ENCODE measurements at regions not wholly inside any gene's neighbourhood (a gene's known extent, or its start where the extent isn't known, plus 50 kb on each side); places are given as distances from the start of the nearest gene placed in this dataset.

DNA sequence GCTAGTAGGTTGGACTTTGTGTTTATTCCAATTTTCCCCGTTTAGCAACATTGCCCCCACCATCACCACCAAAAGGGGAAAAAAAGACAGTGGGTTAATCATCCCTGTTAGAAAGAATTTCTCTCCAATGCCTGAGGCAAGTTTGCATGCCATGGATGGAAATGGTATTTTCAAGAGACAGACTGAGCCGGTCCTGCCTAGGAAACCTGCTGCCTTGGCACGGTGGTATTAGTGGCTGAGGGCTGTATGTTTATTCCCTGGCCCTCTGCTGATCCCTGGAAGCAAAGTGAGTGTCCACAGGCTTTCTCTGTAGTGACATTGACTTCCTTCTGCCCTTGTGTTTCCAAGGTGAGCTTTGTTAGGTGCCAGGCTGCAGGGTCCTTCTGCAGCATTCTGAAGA lies 427.0 kb upstream of the RBFOX1 start:
- H3K27ac ChIP-seq (ENCODE audit: low read depth, low read length) = no peak overlapping the region
- no peaks in the 10 kb centered on the region for H3K27me3 ChIP-seq (ENCODE audit: insufficient read depth, low read length)
- no peak overlapping the region for H3K4me3 ChIP-seq (replicated peaks in 1 of 2; ENCODE audit: low read depth in 1 of 2, low read length in 2 of 2)
- DNase-seq (ENCODE audit: low read depth, low spot score) (no peak), ATAC-seq (no peak)
- no peaks in the 10 kb centered on the region for H3K79me2 ChIP-seq (ENCODE audit: insufficient read depth, low read length)
- no peak overlapping the region for H2AFZ ChIP-seq (ENCODE audit: low read depth, low read length, poor library complexity, severe bottlenecking)
- H3K4me1 ChIP-seq (ENCODE audit: control insufficient read depth in 1 of 2, insufficient read depth in 2 of 2, low read length in 2 of 2) = no peaks in the 10 kb centered on the region
- CTCF ChIA-PET = no interaction called here
- H3K36me3 ChIP-seq (ENCODE audit: control insufficient read depth in 1 of 2, insufficient read depth in 2 of 2, low read length in 2 of 2) = no peaks in the 10 kb centered on the region
- POLR2A ChIA-PET = no interaction called here
- no peaks in the 10 kb centered on the region for H4K20me1 ChIP-seq (ENCODE audit: insufficient read depth)
- TF ChIP-seq ZNF274 (IDR thresholded peaks at IDR 0.05; ENCODE audit: low read depth, low read length) (no peak), POLR2AphosphoS5 (IDR thresholded peaks at IDR 0.05; ENCODE audit: low read depth, low read length) (no peak), POLR2A (IDR thresholded peaks at IDR 0.05; ENCODE audit: borderline replicate concordance, extremely low read depth, insufficient read depth, insufficient read length) (no peak), ZFX (IDR thresholded peaks at IDR 0.05) (no peak), JUND (IDR thresholded peaks at IDR 0.05) (no peak), SIN3A (IDR thresholded peaks at IDR 0.05; ENCODE audit: low read depth) (no peak), CEBPB (IDR thresholded peaks at IDR 0.05; ENCODE audit: low read depth) (no peak), FOSL1 (IDR thresholded peaks at IDR 0.05; ENCODE audit: low read depth) (no peak), SP1 (IDR thresholded peaks at IDR 0.05; ENCODE audit: low read depth) (no peak), EZH2 (IDR thresholded peaks at IDR 0.05) (no peak), ELF1 (IDR thresholded peaks at IDR 0.05; ENCODE audit: borderline replicate concordance, low read depth) (no peak)
- TF ChIP-seq, protein P1, sequence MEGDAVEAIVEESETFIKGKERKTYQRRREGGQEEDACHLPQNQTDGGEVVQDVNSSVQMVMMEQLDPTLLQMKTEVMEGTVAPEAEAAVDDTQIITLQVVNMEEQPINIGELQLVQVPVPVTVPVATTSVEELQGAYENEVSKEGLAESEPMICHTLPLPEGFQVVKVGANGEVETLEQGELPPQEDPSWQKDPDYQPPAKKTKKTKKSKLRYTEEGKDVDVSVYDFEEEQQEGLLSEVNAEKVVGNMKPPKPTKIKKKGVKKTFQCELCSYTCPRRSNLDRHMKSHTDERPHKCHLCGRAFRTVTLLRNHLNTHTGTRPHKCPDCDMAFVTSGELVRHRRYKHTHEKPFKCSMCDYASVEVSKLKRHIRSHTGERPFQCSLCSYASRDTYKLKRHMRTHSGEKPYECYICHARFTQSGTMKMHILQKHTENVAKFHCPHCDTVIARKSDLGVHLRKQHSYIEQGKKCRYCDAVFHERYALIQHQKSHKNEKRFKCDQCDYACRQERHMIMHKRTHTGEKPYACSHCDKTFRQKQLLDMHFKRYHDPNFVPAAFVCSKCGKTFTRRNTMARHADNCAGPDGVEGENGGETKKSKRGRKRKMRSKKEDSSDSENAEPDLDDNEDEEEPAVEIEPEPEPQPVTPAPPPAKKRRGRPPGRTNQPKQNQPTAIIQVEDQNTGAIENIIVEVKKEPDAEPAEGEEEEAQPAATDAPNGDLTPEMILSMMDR (IDR thresholded peaks at IDR 0.05 in 2 of 3, conservative IDR thresholded peaks at IDR 0.05 in 1 of 3; ENCODE audit: borderline replicate concordance in 1 of 3, insufficient read depth in 1 of 3, low read depth in 2 of 3, low read length in 2 of 3) = no peak
- TF ChIP-seq, protein P2, sequence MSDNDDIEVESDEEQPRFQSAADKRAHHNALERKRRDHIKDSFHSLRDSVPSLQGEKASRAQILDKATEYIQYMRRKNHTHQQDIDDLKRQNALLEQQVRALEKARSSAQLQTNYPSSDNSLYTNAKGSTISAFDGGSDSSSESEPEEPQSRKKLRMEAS (IDR thresholded peaks at IDR 0.05) = no peak
- TF ChIP-seq, protein P3, sequence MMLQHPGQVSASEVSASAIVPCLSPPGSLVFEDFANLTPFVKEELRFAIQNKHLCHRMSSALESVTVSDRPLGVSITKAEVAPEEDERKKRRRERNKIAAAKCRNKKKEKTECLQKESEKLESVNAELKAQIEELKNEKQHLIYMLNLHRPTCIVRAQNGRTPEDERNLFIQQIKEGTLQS (IDR thresholded peaks at IDR 0.05) = no peak
- H3K9me3 ChIP-seq (ENCODE audit: control insufficient read depth in 1 of 2, insufficient read depth in 1 of 2, low read depth in 1 of 2, low read length in 2 of 2) = no peaks in the 10 kb centered on the region
- BruUV-seq (replicated peaks) = no TSS peak
- intact Hi-C loops (cut with micrococcal nuclease) = no loop called here
- RAD21 ChIA-PET (ENCODE audit: low non-redundant PET in 1 of 2, low total read pairs in 2 of 2, uncharacterized antibody in 2 of 2, unreplicated experiment in 2 of 2) = no interaction called here
- H3K9ac ChIP-seq (ENCODE audit: low read length) = no peak overlapping the region
- no peak overlapping the region for H3K4me2 ChIP-seq (ENCODE audit: low read length)
- H3K9me2 ChIP-seq (ENCODE audit: insufficient read depth) = no peaks in the 10 kb centered on the region
